K562 (cell line): ENCODE measurements at regions not wholly inside any gene's neighbourhood (a gene's known extent, or its start where the extent isn't known, plus 50 kb on each side); places are given as distances from the start of the nearest gene placed in this dataset.

ENCODE experiments used
- E4F1 ChIP-seq: fragments of 250-450 bp; sonication (Bioruptor Pico); IDR thresholded peaks from 2 replicates; pipeline ENCODE4 v1.5.0; 2021; ENCODE audit warnings: mild to moderate bottlenecking, borderline replicate concordance
- EHMT2 ChIP-seq: fragments of 450-650 bp; IDR thresholded peaks from 2 replicates; pipeline ENCODE4 v1.6.1; 2018; ENCODE audit warnings: antibody characterized with exemption
- ESRRA ChIP-seq: fragments of 450-650 bp; IDR thresholded peaks from 2 replicates; pipeline ENCODE4 v1.6.1; 2014; ENCODE audit warnings: low read depth, mild to moderate bottlenecking, moderate library complexity, borderline replicate concordance
- FUS ChIP-seq: fragments of 200-400 bp; formaldehyde crosslinking; optimal IDR thresholded peaks from 2 replicates; pipeline ENCODE3; 2017; ENCODE audit warnings: low read depth, low read length
- HDAC1 ChIP-seq, 2 experiments: fragments of 450-650 bp; IDR thresholded peaks; 2 replicates each; pipeline ENCODE4 v1.6.1; 2016 to 2017; ENCODE audit warnings: inconsistent platforms in 1 of 2, mild to moderate bottlenecking in 1 of 2, moderate library complexity in 1 of 2
- HDAC3 ChIP-seq: fragments of 450-650 bp; IDR thresholded peaks from 2 replicates; pipeline ENCODE4 v1.6.1; 2018; ENCODE audit warnings: borderline replicate concordance, mild to moderate bottlenecking, moderate library complexity; ENCODE audit not compliant: partially characterized antibody
- KAT7 ChIP-seq: sonication (generic); formaldehyde crosslinking; IDR thresholded peaks from 2 replicates; pipeline ENCODE4 v1.8.0; 2022; ENCODE audit warnings: missing genetic modification reagents, mild to moderate bottlenecking, borderline replicate concordance
- KLF16 ChIP-seq: IDR thresholded peaks from 2 replicates; pipeline ENCODE4 v1.6.1; 2016; ENCODE audit warnings: antibody characterized with exemption
- NR2C1 ChIP-seq, 2 experiments: fragments of 450-650 bp; IDR thresholded peaks; 2 replicates each; pipeline ENCODE4 v1.6.1; 2017; ENCODE audit warnings: mild to moderate bottlenecking in 2 of 2, antibody characterized with exemption in 1 of 2, inconsistent platforms in 1 of 2, missing compliant biosample characterization in 1 of 2, missing genetic modification characterization in 1 of 2
- PCBP2 ChIP-seq: fragments of 200-400 bp; formaldehyde crosslinking; IDR thresholded peaks from 2 replicates; pipeline ENCODE4 v1.6.1; 2018; ENCODE audit warnings: low read length, low read depth, mild to moderate bottlenecking, moderate library complexity; ENCODE audit not compliant: poor library complexity, severe bottlenecking
- RCOR1 ChIP-seq, 2 experiments: IDR thresholded peaks; 2 replicates each; pipeline ENCODE4 v1.6.1; 2012; ENCODE audit warnings: low read depth in 2 of 2, low read length in 2 of 2, borderline replicate concordance in 1 of 2, improper control_type of control experiment in 1 of 2
- SLC30A9 ChIP-seq: fragments of 250-450 bp; sonication (Bioruptor Pico); IDR thresholded peaks from 2 replicates; pipeline ENCODE4 v1.8.0; 2022; ENCODE audit warnings: mild to moderate bottlenecking, moderate library complexity
- TBL1XR1 ChIP-seq, 2 experiments: IDR thresholded peaks; 2 replicates each; pipeline ENCODE4 v1.6.1; 2012; ENCODE audit warnings: improper control_type of control experiment in 2 of 2, low read length in 2 of 2, mild to moderate bottlenecking in 1 of 2
- TCFL5 ChIP-seq: fragments of 250-450 bp; sonication (Bioruptor Pico); conservative IDR thresholded peaks from 2 replicates; pipeline ENCODE4 v1.6.1; 2021; ENCODE audit warnings: mild to moderate bottlenecking, moderate library complexity, matching md5 sums
- ZNF121 ChIP-seq: sonication (generic); formaldehyde crosslinking; conservative IDR thresholded peaks from 2 replicates; pipeline ENCODE4 v1.8.0; 2022; ENCODE audit warnings: missing genetic modification reagents
- ZNF224 ChIP-seq: sonication (generic); formaldehyde crosslinking; IDR thresholded peaks from 2 replicates; pipeline ENCODE4 v1.8.0; 2022; ENCODE audit warnings: mild to moderate bottlenecking, missing genetic modification reagents
- TF ChIP-seq, protein P1 (sequence below): fragments of 250-450 bp; sonication (Bioruptor Pico); IDR thresholded peaks from 2 replicates; pipeline ENCODE4 v1.4.0; 2020
- TF ChIP-seq, protein P2 (sequence below): fragments of 250-450 bp; sonication (Bioruptor Pico); IDR thresholded peaks from 2 replicates; pipeline ENCODE4 v1.4.0; 2020; ENCODE audit warnings: borderline replicate concordance

DNA sequence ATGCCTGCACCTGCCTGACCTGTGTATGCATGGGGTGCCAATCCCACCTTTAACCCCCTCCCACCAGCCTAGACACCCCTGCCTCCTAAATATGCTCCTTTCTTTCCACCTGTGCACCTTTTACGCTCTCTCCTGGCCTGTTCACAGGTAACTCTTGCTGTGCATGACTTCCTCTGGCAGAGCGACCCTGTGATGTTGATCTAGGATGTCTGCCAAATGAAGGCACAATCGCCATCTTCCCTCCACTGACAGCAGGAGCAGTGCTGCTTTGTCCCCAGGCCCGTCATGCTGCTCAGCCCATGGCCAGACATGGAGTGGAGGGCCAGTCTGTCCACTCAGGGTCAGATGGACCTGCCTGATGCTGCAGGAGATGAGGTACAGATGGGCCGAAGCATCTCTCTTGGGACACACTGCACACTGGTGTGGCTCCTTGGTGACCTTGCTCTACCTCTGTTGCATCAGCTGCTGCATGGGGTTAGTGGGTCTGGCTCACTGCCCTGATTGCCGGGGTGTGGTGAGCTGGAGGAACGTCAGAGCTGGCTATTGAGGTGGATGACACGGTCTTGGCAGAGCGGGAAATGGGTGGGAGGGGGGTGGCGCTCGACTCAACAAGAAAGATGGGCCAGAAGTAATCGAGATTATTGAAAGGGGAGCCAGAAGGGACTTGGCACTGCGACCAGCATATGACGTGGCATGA, 101.7 kb upstream of the PITX1 start (continued):
- TF ChIP-seq E4F1 (CRISPR knock-in tag): no peak
- TF ChIP-seq RCOR1 (IDR thresholded peaks at IDR 0.05; ENCODE audit: borderline replicate concordance in 1 of 2, low read depth in 2 of 2, low read length in 2 of 2): peak in 1 of 2 experiments; percentile 95; a peak in 2 of 4 replicates
- TF ChIP-seq NR2C1 (IDR thresholded peaks at IDR 0.05): peak; percentile 68
- TF ChIP-seq NR2C1 (tag; IDR thresholded peaks at IDR 0.05): peak; percentile 61; the same call in 1 of the 2 replicates
- TF ChIP-seq FUS: no peak
- TF ChIP-seq SLC30A9 (CRISPR knock-in tag): no peak
- TF ChIP-seq PCBP2: no peak
- TF ChIP-seq ZNF121 (CRISPR knock-in tag): no peak
- TF ChIP-seq, protein P1, sequence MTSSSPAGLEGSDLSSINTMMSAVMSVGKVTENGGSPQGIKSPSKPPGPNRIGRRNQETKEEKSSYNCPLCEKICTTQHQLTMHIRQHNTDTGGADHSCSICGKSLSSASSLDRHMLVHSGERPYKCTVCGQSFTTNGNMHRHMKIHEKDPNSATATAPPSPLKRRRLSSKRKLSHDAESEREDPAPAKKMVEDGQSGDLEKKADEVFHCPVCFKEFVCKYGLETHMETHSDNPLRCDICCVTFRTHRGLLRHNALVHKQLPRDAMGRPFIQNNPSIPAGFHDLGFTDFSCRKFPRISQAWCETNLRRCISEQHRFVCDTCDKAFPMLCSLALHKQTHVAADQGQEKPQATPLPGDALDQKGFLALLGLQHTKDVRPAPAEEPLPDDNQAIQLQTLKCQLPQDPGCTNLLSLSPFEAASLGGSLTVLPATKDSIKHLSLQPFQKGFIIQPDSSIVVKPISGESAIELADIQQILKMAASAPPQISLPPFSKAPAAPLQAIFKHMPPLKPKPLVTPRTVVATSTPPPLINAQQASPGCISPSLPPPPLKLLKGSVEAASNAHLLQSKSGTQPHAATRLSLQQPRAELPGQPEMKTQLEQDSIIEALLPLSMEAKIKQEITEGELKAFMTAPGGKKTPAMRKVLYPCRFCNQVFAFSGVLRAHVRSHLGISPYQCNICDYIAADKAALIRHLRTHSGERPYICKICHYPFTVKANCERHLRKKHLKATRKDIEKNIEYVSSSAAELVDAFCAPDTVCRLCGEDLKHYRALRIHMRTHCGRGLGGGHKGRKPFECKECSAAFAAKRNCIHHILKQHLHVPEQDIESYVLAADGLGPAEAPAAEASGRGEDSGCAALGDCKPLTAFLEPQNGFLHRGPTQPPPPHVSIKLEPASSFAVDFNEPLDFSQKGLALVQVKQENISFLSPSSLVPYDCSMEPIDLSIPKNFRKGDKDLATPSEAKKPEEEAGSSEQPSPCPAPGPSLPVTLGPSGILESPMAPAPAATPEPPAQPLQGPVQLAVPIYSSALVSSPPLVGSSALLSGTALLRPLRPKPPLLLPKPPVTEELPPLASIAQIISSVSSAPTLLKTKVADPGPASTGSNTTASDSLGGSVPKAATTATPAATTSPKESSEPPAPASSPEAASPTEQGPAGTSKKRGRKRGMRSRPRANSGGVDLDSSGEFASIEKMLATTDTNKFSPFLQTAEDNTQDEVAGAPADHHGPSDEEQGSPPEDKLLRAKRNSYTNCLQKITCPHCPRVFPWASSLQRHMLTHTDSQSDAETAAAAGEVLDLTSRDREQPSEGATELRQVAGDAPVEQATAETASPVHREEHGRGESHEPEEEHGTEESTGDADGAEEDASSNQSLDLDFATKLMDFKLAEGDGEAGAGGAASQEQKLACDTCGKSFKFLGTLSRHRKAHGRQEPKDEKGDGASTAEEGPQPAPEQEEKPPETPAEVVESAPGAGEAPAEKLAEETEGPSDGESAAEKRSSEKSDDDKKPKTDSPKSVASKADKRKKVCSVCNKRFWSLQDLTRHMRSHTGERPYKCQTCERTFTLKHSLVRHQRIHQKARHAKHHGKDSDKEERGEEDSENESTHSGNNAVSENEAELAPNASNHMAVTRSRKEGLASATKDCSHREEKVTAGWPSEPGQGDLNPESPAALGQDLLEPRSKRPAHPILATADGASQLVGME (CRISPR knock-in tag): no peak
- peak; percentile 18; the same call in 1 of the 2 replicates for TF ChIP-seq EHMT2
- TF ChIP-seq TBL1XR1 (IDR thresholded peaks at IDR 0.05; ENCODE audit: low read length in 2 of 2): peak in 1 of 2 experiments; percentile 62; a peak in 1 of 4 replicates
- no peak for TF ChIP-seq TCFL5 (CRISPR knock-in tag)
- TF ChIP-seq HDAC1 (IDR thresholded peaks at IDR 0.05): peak in 1 of 2 experiments; percentile 57; a peak in 2 of 4 replicates
- TF ChIP-seq, protein P2, sequence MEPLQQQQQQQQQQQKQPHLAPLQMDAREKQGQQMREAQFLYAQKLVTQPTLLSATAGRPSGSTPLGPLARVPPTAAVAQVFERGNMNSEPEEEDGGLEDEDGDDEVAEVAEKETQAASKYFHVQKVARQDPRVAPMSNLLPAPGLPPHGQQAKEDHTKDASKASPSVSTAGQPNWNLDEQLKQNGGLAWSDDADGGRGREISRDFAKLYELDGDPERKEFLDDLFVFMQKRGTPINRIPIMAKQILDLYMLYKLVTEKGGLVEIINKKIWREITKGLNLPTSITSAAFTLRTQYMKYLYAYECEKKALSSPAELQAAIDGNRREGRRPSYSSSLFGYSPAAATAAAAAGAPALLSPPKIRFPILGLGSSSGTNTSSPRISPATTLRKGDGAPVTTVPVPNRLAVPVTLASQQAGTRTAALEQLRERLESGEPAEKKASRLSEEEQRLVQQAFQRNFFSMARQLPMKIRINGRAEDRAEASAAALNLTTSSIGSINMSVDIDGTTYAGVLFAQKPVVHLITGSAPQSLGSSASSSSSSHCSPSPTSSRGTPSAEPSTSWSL (CRISPR knock-in tag): no peak
- no peak for TF ChIP-seq KLF16
- no peak for TF ChIP-seq HDAC3
- peak; percentile 94 for TF ChIP-seq ESRRA
- TF ChIP-seq ZNF224 (CRISPR knock-in tag): no peak
- TF ChIP-seq KAT7 (CRISPR knock-in tag): 0 out of 2 replicates have a peak, but pooled peaks have one; percentile 16
